ENCODE measurements at regions not wholly inside any gene's neighbourhood (a gene's known extent, or its start where the extent isn't known, plus 50 kb on each side); places are given as distances from the start of the nearest gene placed in this dataset.
A peak's percentile ranks its signal among the peaks of the same experiment; 100 is the strongest.

DNA sequence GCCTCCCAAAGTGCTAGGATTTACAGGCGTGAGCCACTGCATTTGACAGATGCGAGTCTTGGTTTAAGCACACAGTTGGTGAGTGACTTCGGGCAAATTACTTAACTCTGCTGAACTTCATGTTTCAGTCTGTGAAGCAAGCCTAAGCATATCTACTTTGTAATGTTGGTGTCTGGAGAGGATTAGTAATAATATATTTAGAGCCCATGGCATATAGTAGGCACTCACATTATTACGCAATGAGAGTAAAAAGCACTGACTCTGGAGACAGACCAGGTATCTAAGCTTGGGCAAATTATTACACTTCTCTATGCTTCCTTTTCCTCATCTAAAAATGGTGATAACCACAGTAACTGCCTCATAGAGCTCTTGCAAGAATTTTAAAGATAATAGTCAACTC lies 208.7 kb upstream of the P2RY1 start:
- H2BK5ac ChIP-seq (ENCODE audit: low read length) = no peak overlapping the region

DNA sequence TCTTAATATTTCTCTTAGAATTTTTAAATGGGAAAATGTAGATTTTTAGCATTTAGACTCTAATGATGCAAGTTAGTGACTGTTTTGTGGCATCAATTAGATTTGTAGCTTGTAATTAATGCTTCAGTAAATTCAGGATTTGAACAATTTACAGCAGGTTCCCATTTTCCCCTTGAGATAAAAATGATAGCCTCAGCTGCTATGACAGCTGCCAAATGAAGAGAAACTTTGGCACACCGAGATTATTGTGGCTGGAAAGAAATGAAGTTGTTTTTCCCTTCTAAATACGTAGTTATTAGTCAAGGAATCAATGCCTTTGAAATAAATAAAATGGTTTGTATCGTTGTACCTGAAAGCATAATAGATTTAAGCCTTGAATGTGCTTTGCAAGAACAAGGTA lies 206.4 kb upstream of the P2RY1 start:
- Histone ChIP-seq H3K4me2 (ENCODE audit: low read length) (no peak overlapping the region), H4K5ac (ENCODE audit: low read length) (no peak overlapping the region), H3K27me3 (ENCODE audit: insufficient read depth, low read length, poor library complexity) (no peaks in the 10 kb centered on the region), H3K56ac (ENCODE audit: low read length) (no peak overlapping the region), H2BK15ac (replicated peaks; ENCODE audit: low read depth) (no peak overlapping the region), H3K4ac (ENCODE audit: low read depth, low read length) (no peak overlapping the region), H3K18ac (ENCODE audit: low read length) (no peak overlapping the region), H3K79me1 (ENCODE audit: low read length) (no peaks in the 10 kb centered on the region), H2BK120ac (ENCODE audit: low read depth, low read length) (no peak overlapping the region), H3K36me3 (ENCODE audit: control insufficient read depth, insufficient read depth, low read length) (no peaks in the 10 kb centered on the region), H2BK5ac (ENCODE audit: low read length) (no peak overlapping the region), H3K79me2 (ENCODE audit: control insufficient read depth, insufficient read depth, low read length) (no peaks in the 10 kb centered on the region), H3K9ac (ENCODE audit: low read length) (no peak overlapping the region), H4K8ac (ENCODE audit: low read depth, low read length) (no peak overlapping the region), H3K4me3 (ENCODE audit: low read length) (no peak overlapping the region), H3K27ac (ENCODE audit: low read depth, low read length) (no peak overlapping the region), H2AK5ac (ENCODE audit: low read length) (no peak overlapping the region), H3K23ac (ENCODE audit: low read length) (no peak overlapping the region), H3K4me1 (ENCODE audit: control insufficient read depth, low read depth, low read length) (no peaks in the 10 kb centered on the region)
- DNase-seq = no peak
- WGBS (ENCODE audit: extremely low coverage, insufficient coverage, low lambda C conversion rate) = no CpG with 5 or more reads among the region's 3 CpGs

More for the DNA sequence above, 208.7 kb upstream of the P2RY1 start:
- H3K18ac ChIP-seq (ENCODE audit: low read length) = no peak overlapping the region
- no peak for DNase-seq
- H3K79me1 ChIP-seq (ENCODE audit: low read length) = no peaks in the 10 kb centered on the region
- no peak overlapping the region for H3K4ac ChIP-seq (ENCODE audit: low read depth, low read length)
- no peak overlapping the region for H2BK15ac ChIP-seq (replicated peaks; ENCODE audit: low read depth)
- H3K27ac ChIP-seq (ENCODE audit: low read depth, low read length) = no peak overlapping the region
- no peak overlapping the region for H4K8ac ChIP-seq (ENCODE audit: low read depth, low read length)
- H2AK5ac ChIP-seq (ENCODE audit: low read length) = no peak overlapping the region
- no peaks in the 10 kb centered on the region for H3K79me2 ChIP-seq (ENCODE audit: control insufficient read depth, insufficient read depth, low read length)
- no CpG with 5 or more reads among the region's 4 CpGs for WGBS (ENCODE audit: extremely low coverage, insufficient coverage, low lambda C conversion rate)
- no peak overlapping the region for H3K4me2 ChIP-seq (ENCODE audit: low read length)
- H2BK120ac ChIP-seq (ENCODE audit: low read depth, low read length) = no peak overlapping the region
- no peak overlapping the region for H3K23ac ChIP-seq (ENCODE audit: low read length)
- no peak overlapping the region for H3K56ac ChIP-seq (ENCODE audit: low read length)
- no peaks in the 10 kb centered on the region for H3K36me3 ChIP-seq (ENCODE audit: control insufficient read depth, insufficient read depth, low read length)
- H3K4me1 ChIP-seq (ENCODE audit: control insufficient read depth, low read depth, low read length) = no peaks in the 10 kb centered on the region
- no peaks in the 10 kb centered on the region for H3K27me3 ChIP-seq (ENCODE audit: insufficient read depth, low read length, poor library complexity)
- H4K5ac ChIP-seq (ENCODE audit: low read length) = no peak overlapping the region
- no peak overlapping the region for H3K9ac ChIP-seq (ENCODE audit: low read length)
- H3K4me3 ChIP-seq (ENCODE audit: low read length) = no peak overlapping the region

DNA sequence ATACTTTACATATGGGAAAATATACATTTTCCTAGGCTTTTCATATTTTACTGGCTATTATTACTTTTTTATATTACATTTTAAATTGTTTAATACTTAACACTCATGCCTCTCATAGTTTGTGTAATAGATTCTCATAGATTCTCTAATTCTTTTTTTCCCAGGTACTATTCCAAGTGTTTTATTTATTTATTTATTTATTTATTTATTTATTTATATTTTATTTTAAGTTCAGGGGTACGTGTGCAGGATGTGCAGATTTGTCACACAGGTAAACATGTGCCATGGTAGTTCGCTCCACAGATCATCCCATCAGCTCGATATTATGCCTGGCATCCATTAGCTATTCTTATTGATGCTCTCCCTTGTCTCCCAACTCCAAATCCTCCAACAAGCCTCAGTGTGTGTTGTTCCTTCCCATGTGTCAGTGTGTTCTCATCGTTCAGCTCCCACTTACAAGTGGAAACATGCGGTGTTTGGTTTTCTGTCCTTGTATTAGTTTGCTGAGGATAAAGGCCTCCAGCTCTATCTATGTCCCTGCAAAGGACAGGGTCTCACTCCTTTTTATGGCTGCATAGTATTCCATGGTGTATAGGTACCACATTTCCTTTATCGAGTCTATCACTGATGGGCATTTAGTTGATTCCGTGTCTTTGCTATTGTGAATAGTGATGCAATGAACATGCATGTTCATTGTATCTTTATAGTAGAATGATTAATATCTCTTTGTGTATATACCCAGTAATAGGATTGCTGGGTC lies 205.4 kb upstream of the P2RY1 start:
- Histone ChIP-seq H3K18ac (ENCODE audit: low read length) (no peak overlapping the region), H3K23ac (ENCODE audit: low read length) (no peak overlapping the region), H3K36me3 (ENCODE audit: control insufficient read depth, insufficient read depth, low read length) (no peaks in the 10 kb centered on the region), H3K4ac (ENCODE audit: low read depth, low read length) (no peak overlapping the region), H3K79me2 (ENCODE audit: control insufficient read depth, insufficient read depth, low read length) (no peaks in the 10 kb centered on the region), H3K56ac (ENCODE audit: low read length) (no peak overlapping the region), H3K4me1 (ENCODE audit: control insufficient read depth, low read depth, low read length) (no peaks in the 10 kb centered on the region), H3K9ac (ENCODE audit: low read length) (no peak overlapping the region), H2BK15ac (replicated peaks; ENCODE audit: low read depth) (no peak overlapping the region), H2BK5ac (ENCODE audit: low read length) (no peak overlapping the region), H3K79me1 (ENCODE audit: low read length) (no peaks in the 10 kb centered on the region), H3K27me3 (ENCODE audit: insufficient read depth, low read length, poor library complexity) (no peaks in the 10 kb centered on the region), H3K4me2 (ENCODE audit: low read length) (no peak overlapping the region), H2BK120ac (ENCODE audit: low read depth, low read length) (no peak overlapping the region), H3K27ac (ENCODE audit: low read depth, low read length) (no peak overlapping the region), H2AK5ac (ENCODE audit: low read length) (no peak overlapping the region), H4K5ac (ENCODE audit: low read length) (no peak overlapping the region), H3K4me3 (ENCODE audit: low read length) (no peak overlapping the region), H4K8ac (ENCODE audit: low read depth, low read length) (no peak overlapping the region)
- no peak for DNase-seq
- no CpG with 5 or more reads among the region's 7 CpGs for WGBS (ENCODE audit: extremely low coverage, insufficient coverage, low lambda C conversion rate)

DNA sequence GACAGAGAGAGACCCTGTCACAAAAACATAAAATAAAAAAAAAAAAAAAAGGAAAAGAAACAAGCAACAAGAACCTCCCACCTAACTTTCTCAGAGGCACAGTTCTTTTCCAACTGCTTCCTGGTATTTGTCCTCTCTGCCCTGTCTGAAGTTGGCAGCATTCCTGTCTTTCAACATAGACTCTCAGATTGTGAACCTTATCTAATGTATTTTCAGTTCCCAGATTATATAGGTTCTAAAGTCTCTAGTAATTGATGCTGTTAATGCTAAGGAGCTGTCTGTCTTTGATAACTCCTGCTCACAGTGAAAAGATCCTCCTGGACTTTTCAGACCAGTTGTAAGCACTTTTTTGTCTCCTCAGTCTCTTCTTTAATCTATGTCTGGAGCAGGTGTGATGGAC lies 199.5 kb upstream of the P2RY1 start:
- Histone ChIP-seq H3K27me3 (ENCODE audit: insufficient read depth, low read length, poor library complexity) (no peaks in the 10 kb centered on the region), H3K27ac (ENCODE audit: low read depth, low read length) (no peak overlapping the region), H4K5ac (ENCODE audit: low read length) (no peak overlapping the region), H3K56ac (ENCODE audit: low read length) (no peak overlapping the region), H2BK5ac (ENCODE audit: low read length) (no peak overlapping the region), H3K4me1 (ENCODE audit: control insufficient read depth, low read depth, low read length) (no peaks in the 10 kb centered on the region), H3K4ac (ENCODE audit: low read depth, low read length) (no peak overlapping the region), H3K36me3 (ENCODE audit: control insufficient read depth, insufficient read depth, low read length) (no peaks in the 10 kb centered on the region), H2AK5ac (ENCODE audit: low read length) (no peak overlapping the region), H3K18ac (ENCODE audit: low read length) (no peak overlapping the region), H3K79me2 (ENCODE audit: control insufficient read depth, insufficient read depth, low read length) (no peaks in the 10 kb centered on the region), H3K79me1 (ENCODE audit: low read length) (no peaks in the 10 kb centered on the region), H3K9ac (ENCODE audit: low read length) (no peak overlapping the region), H3K4me2 (ENCODE audit: low read length) (no peak overlapping the region), H2BK15ac (replicated peaks; ENCODE audit: low read depth) (peak overlapping the region; percentile 57), H4K8ac (ENCODE audit: low read depth, low read length) (no peak overlapping the region), H3K4me3 (ENCODE audit: low read length) (no peak overlapping the region), H2BK120ac (ENCODE audit: low read depth, low read length) (no peak overlapping the region), H3K23ac (ENCODE audit: low read length) (no peak overlapping the region)
- no peak for DNase-seq

DNA sequence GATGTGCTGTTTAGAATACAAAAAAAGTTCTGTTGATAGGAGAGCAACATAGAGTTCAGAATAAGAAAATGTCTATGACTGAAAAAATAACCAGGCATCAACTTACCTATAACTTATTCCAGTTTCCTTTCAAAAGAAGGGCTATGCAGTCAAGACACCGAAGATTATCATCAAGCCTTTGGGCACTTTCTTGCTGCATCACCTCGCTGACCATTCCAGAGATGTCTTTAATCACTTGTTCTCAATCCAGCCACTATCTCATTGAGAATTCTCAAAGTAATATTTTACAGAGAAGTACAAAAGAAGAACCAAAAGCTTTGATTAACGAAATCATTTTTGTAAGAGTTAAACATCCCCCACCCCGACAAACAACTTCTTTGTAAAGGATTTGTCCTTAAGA lies 198.3 kb upstream of the P2RY1 start:
- Histone ChIP-seq H3K36me3 (ENCODE audit: control insufficient read depth, insufficient read depth, low read length) (no peaks in the 10 kb centered on the region), H3K4me2 (ENCODE audit: low read length) (no peak overlapping the region), H3K9ac (ENCODE audit: low read length) (no peak overlapping the region), H3K56ac (ENCODE audit: low read length) (no peak overlapping the region), H2BK5ac (ENCODE audit: low read length) (no peak overlapping the region), H4K5ac (ENCODE audit: low read length) (no peak overlapping the region), H2BK15ac (replicated peaks; ENCODE audit: low read depth) (no peak overlapping the region), H3K27ac (ENCODE audit: low read depth, low read length) (no peak overlapping the region), H3K79me2 (ENCODE audit: control insufficient read depth, insufficient read depth, low read length) (no peaks in the 10 kb centered on the region), H3K4ac (ENCODE audit: low read depth, low read length) (no peak overlapping the region), H2BK120ac (ENCODE audit: low read depth, low read length) (no peak overlapping the region), H2AK5ac (ENCODE audit: low read length) (no peak overlapping the region), H3K23ac (ENCODE audit: low read length) (no peak overlapping the region), H4K8ac (ENCODE audit: low read depth, low read length) (no peak overlapping the region), H3K4me1 (ENCODE audit: control insufficient read depth, low read depth, low read length) (no peaks in the 10 kb centered on the region), H3K4me3 (ENCODE audit: low read length) (no peak overlapping the region), H3K27me3 (ENCODE audit: insufficient read depth, low read length, poor library complexity) (no peaks in the 10 kb centered on the region), H3K18ac (ENCODE audit: low read length) (no peak overlapping the region), H3K79me1 (ENCODE audit: low read length) (no peaks in the 10 kb centered on the region)
- WGBS (ENCODE audit: extremely low coverage, insufficient coverage, low lambda C conversion rate) = no CpG with 5 or more reads among the region's 4 CpGs
- no peak for DNase-seq

DNA sequence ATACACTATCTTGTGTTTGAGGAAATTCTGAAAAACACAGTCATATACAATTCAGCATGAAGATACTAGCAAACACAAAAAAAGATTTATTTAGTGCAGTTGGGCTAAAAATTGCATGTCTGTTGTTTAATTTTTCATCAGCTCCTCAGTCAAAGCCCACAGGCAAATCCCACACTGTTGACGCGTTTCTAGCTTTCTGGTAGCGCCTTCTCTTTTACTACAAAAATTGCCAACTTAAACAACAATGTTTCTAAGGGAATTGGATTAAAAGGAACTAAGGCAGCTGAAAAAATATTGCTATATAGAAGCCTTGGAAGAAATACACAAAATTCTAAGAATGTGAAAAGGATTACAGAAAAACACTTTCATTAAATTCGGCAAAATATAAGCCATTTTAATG lies 196.7 kb upstream of the P2RY1 start:
- Histone ChIP-seq H3K18ac (ENCODE audit: low read length) (no peak overlapping the region), H3K9ac (ENCODE audit: low read length) (no peak overlapping the region), H3K79me2 (ENCODE audit: control insufficient read depth, insufficient read depth, low read length) (no peaks in the 10 kb centered on the region), H3K79me1 (ENCODE audit: low read length) (no peaks in the 10 kb centered on the region), H2BK15ac (replicated peaks; ENCODE audit: low read depth) (no peak overlapping the region), H3K27ac (ENCODE audit: low read depth, low read length) (no peak overlapping the region), H3K36me3 (ENCODE audit: control insufficient read depth, insufficient read depth, low read length) (no peaks in the 10 kb centered on the region), H4K5ac (ENCODE audit: low read length) (no peak overlapping the region), H4K8ac (ENCODE audit: low read depth, low read length) (no peak overlapping the region), H3K4me2 (ENCODE audit: low read length) (no peak overlapping the region), H2BK120ac (ENCODE audit: low read depth, low read length) (no peak overlapping the region), H3K23ac (ENCODE audit: low read length) (no peak overlapping the region), H3K27me3 (ENCODE audit: insufficient read depth, low read length, poor library complexity) (no peaks in the 10 kb centered on the region), H3K4ac (ENCODE audit: low read depth, low read length) (no peak overlapping the region), H3K4me3 (ENCODE audit: low read length) (no peak overlapping the region), H2AK5ac (ENCODE audit: low read length) (no peak overlapping the region), H3K56ac (ENCODE audit: low read length) (no peak overlapping the region), H3K4me1 (ENCODE audit: control insufficient read depth, low read depth, low read length) (no peaks in the 10 kb centered on the region), H2BK5ac (ENCODE audit: low read length) (no peak overlapping the region)
- WGBS (ENCODE audit: extremely low coverage, insufficient coverage, low lambda C conversion rate) = no CpG with 5 or more reads among the region's 4 CpGs
- DNase-seq = no peak

Data from mesendoderm (in vitro differentiated cells).